Panc1 (cell line): ENCODE measurements at regions not wholly inside any gene's neighbourhood (a gene's known extent, or its start where the extent isn't known, plus 50 kb on each side); places are given as distances from the start of the nearest gene placed in this dataset.

Source experiments
- ATAC-seq: fragments of 200-7000 bp; cut with Tn5 transposase; 2 replicates; pipeline ENCODE4 v1.9.1; 2020; ENCODE audit warnings: mild to moderate bottlenecking, moderate library complexity
- BruUV-seq: library from RNA; stranded (reverse); fragments of 400-500 nt; replicated peaks from 2 replicates; lab custom pipeline; 2021; lab: Mats Ljungman, UMichigan
- CTCF ChIA-PET: fragments of 300-600 bp; sonication (Branson Sonifier 250); formaldehyde crosslinking; loops from one replicate; lab custom pipeline; 2022; ENCODE audit warnings: antibody characterized with exemption; lab: Charles Lee
- POLR2A ChIA-PET: fragments of 300-600 bp; sonication (Branson Sonifier 250); formaldehyde crosslinking; loops from one replicate; lab custom pipeline; 2022; ENCODE audit warnings: antibody characterized with exemption; lab: Charles Lee
- DNase-seq: peaks from one replicate; pipeline ENCODE4 v3.0.0-alpha.2; 2010; ENCODE audit warnings: low read depth, low spot score
- H3K27ac ChIP-seq: 2 replicates; pipeline ENCODE4 v1.5.1; 2011; ENCODE audit warnings: mild to moderate bottlenecking, low read length, inconsistent platforms
- H3K27me3 ChIP-seq: fragments of 200-500 bp; sonication (Bioruptor generic); 2 replicates; pipeline ENCODE4 v1.6.0; 2014; ENCODE audit warnings: low read length, inconsistent platforms; ENCODE audit not compliant: control insufficient read depth, insufficient read depth
- H3K36me3 ChIP-seq: fragments of 200-500 bp; sonication (Bioruptor generic); 2 replicates; pipeline ENCODE4 v1.5.1; 2014; ENCODE audit warnings: inconsistent platforms, mild to moderate bottlenecking, low read length, moderate library complexity; ENCODE audit not compliant: control insufficient read depth, insufficient read depth
- H3K4me1 ChIP-seq: 2 replicates; pipeline ENCODE4 v1.5.1; 2011; ENCODE audit warnings: inconsistent platforms, mild to moderate bottlenecking, low read length, moderate library complexity; ENCODE audit not compliant: control insufficient read depth, insufficient read depth
- H3K4me3 ChIP-seq, 2 experiments: 2 replicates each; pipeline ENCODE4 v1.5.1; 2011 to 2012; ENCODE audit warnings: low read depth in 2 of 2, low read length in 2 of 2, mild to moderate bottlenecking in 2 of 2, inconsistent platforms in 1 of 2, moderate library complexity in 1 of 2
- H3K9me3 ChIP-seq: fragments of 200-500 bp; sonication (Bioruptor generic); 2 replicates; pipeline ENCODE4 v1.5.1; 2014; ENCODE audit warnings: low read depth, mild to moderate bottlenecking, inconsistent platforms, low read length, moderate library complexity; ENCODE audit not compliant: control insufficient read depth, insufficient read depth
- POLR2AphosphoS5 ChIP-seq: IDR thresholded peaks from 2 replicates; pipeline ENCODE4 v1.6.1; 2012; ENCODE audit warnings: mild to moderate bottlenecking, low read depth, low read length, moderate library complexity
- SIN3A ChIP-seq: IDR thresholded peaks from 2 replicates; pipeline ENCODE4 v1.6.1; 2012; ENCODE audit warnings: low read depth, mild to moderate bottlenecking, low read length, moderate library complexity, borderline replicate concordance; ENCODE audit not compliant: insufficient read depth
- TCF7L2 ChIP-seq: IDR thresholded peaks from 2 replicates; pipeline ENCODE4 v1.6.1; 2011; ENCODE audit warnings: mild to moderate bottlenecking, low read depth, low read length, inconsistent platforms
- in situ Hi-C: cut with HindIII; loops from 2 replicates; pipeline ENCODE4 v1.10.0; 2016; ENCODE audit warnings: low sequenced_read_pairs, low pct_unique_long_range_greater_than_20kb
- intact Hi-C: fragments of 100-400 bp; cut with micrococcal nuclease; formaldehyde crosslinking; loops from one replicate; pipeline ENCODE4 v1.10.0; 2022; ENCODE audit not compliant: unreplicated experiment
- TF ChIP-seq, protein P1 (sequence below), 2 experiments: IDR thresholded peaks; 2 replicates each; pipeline ENCODE4 v1.6.1; 2011 to 2012; ENCODE audit warnings: low read depth in 2 of 2, control low read depth in 1 of 2, low read length in 1 of 2, mild to moderate bottlenecking in 1 of 2, moderate library complexity in 1 of 2; ENCODE audit not compliant: insufficient read depth in 1 of 2
- TF ChIP-seq, protein P2 (sequence below): fragments of 450-650 bp; IDR thresholded peaks from 2 replicates; pipeline ENCODE4 v1.5.1; 2017; ENCODE audit warnings: mild to moderate bottlenecking

GRCh38 chr22:22068025-22068424, 85.4 kb upstream of the TOP3B start:
- BruUV-seq = no TSS peak
- Histone ChIP-seq H3K4me1 (no peaks in the 10 kb centered on the region), H3K27ac (no peak overlapping the region), H3K9me3 (no peaks in the 10 kb centered on the region), H3K36me3 (no peaks in the 10 kb centered on the region), H3K27me3 (peaks cover 2% of the 10 kb centered on the region; the same call in 1 of the 2 replicates), H3K4me3 (no peak overlapping the region)
- in situ Hi-C loops (no loop called here), intact Hi-C loops (no loop called here)
- no peak for ATAC-seq
- ChIA-PET CTCF (no interaction called here), POLR2A (no interaction called here)
- TF ChIP-seq TCF7L2 (no peak), POLR2AphosphoS5 (no peak), SIN3A (no peak)
- TF ChIP-seq, protein P1, sequence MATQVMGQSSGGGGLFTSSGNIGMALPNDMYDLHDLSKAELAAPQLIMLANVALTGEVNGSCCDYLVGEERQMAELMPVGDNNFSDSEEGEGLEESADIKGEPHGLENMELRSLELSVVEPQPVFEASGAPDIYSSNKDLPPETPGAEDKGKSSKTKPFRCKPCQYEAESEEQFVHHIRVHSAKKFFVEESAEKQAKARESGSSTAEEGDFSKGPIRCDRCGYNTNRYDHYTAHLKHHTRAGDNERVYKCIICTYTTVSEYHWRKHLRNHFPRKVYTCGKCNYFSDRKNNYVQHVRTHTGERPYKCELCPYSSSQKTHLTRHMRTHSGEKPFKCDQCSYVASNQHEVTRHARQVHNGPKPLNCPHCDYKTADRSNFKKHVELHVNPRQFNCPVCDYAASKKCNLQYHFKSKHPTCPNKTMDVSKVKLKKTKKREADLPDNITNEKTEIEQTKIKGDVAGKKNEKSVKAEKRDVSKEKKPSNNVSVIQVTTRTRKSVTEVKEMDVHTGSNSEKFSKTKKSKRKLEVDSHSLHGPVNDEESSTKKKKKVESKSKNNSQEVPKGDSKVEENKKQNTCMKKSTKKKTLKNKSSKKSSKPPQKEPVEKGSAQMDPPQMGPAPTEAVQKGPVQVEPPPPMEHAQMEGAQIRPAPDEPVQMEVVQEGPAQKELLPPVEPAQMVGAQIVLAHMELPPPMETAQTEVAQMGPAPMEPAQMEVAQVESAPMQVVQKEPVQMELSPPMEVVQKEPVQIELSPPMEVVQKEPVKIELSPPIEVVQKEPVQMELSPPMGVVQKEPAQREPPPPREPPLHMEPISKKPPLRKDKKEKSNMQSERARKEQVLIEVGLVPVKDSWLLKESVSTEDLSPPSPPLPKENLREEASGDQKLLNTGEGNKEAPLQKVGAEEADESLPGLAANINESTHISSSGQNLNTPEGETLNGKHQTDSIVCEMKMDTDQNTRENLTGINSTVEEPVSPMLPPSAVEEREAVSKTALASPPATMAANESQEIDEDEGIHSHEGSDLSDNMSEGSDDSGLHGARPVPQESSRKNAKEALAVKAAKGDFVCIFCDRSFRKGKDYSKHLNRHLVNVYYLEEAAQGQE (IDR thresholded peaks at IDR 0.05; ENCODE audit: insufficient read depth in 1 of 2, low read depth in 2 of 2, low read length in 1 of 2) = no peak
- TF ChIP-seq, protein P2, sequence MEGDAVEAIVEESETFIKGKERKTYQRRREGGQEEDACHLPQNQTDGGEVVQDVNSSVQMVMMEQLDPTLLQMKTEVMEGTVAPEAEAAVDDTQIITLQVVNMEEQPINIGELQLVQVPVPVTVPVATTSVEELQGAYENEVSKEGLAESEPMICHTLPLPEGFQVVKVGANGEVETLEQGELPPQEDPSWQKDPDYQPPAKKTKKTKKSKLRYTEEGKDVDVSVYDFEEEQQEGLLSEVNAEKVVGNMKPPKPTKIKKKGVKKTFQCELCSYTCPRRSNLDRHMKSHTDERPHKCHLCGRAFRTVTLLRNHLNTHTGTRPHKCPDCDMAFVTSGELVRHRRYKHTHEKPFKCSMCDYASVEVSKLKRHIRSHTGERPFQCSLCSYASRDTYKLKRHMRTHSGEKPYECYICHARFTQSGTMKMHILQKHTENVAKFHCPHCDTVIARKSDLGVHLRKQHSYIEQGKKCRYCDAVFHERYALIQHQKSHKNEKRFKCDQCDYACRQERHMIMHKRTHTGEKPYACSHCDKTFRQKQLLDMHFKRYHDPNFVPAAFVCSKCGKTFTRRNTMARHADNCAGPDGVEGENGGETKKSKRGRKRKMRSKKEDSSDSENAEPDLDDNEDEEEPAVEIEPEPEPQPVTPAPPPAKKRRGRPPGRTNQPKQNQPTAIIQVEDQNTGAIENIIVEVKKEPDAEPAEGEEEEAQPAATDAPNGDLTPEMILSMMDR = no peak
- no peak for DNase-seq

DNA sequence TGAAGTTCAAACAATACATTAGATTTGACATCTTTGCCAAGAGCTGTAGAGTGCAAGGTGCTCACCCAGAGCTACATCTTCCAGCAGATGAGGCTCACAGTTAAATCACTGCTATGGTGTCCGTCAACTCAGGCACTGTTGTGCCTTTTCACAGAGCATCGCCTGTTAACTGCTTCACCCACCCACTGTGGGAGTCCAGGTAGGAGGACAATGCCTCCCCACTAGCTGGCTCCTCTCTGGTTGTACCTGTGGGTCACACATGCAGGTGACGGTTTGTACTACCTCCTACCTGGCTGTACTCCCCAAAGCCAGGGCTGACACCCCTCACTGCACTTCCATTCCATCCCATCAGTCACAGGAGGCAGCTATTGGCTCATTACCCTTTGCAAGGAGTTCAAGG, 84.6 kb upstream of the TOP3B start:
- Histone ChIP-seq H3K9me3 (no peaks in the 10 kb centered on the region), H3K27me3 (peaks cover 2% of the 10 kb centered on the region; the same call in 1 of the 2 replicates), H3K4me3 (no peak overlapping the region), H3K27ac (no peak overlapping the region), H3K4me1 (no peaks in the 10 kb centered on the region), H3K36me3 (no peaks in the 10 kb centered on the region)
- ATAC-seq (no peak), DNase-seq (no peak)
- POLR2A ChIA-PET = no interaction called here
- TF ChIP-seq SIN3A (no peak), POLR2AphosphoS5 (no peak), TCF7L2 (no peak)
- TF ChIP-seq, protein P2 = no peak
- TF ChIP-seq, protein P1 (IDR thresholded peaks at IDR 0.05; ENCODE audit: insufficient read depth in 1 of 2, low read depth in 2 of 2, low read length in 1 of 2) = no peak
- CTCF ChIA-PET = no interaction called here
- no TSS peak for BruUV-seq
- in situ Hi-C loops = no loop called here
- intact Hi-C loops = no loop called here
